Lower leg skin (tissue), 3 donors: ENCODE measurements at regions not wholly inside any gene's neighbourhood (a gene's known extent, or its start where the extent isn't known, plus 50 kb on each side); places are given as distances from the start of the nearest gene placed in this dataset.

ENCODE experiments used
- CTCF ChIP-seq, 3 donors: fragments of 450-650 bp; IDR thresholded peaks; one replicate each; pipeline ENCODE4 v1.5.1; 2016; ENCODE audit warnings: antibody characterized with exemption in 3 of 3, mild to moderate bottlenecking in 3 of 3, moderate library complexity in 2 of 3
- POLR2A ChIP-seq, 2 donors: fragments of 450-650 bp; IDR thresholded peaks; one replicate each; pipeline ENCODE4 v1.6.1; 2016 to 2017; ENCODE audit warnings: antibody characterized with exemption in 2 of 2, mild to moderate bottlenecking in 1 of 2, moderate library complexity in 1 of 2

GRCh38 chr5:61234019-61234418 is 71.8 kb upstream of the SMIM15 start:
- TF ChIP-seq CTCF (IDR thresholded peaks at IDR 0.05) (no peak), POLR2A (IDR thresholded peaks at IDR 0.05) (no peak)
